H1 (cell line): ENCODE measurements at regions not wholly inside any gene's neighbourhood (a gene's known extent, or its start where the extent isn't known, plus 50 kb on each side); places are given as distances from the start of the nearest gene placed in this dataset.

ENCODE experiments used
- CTCF ChIA-PET: fragments of 300-600 bp; sonication (Branson Sonifier 250); formaldehyde crosslinking; loops from one replicate; lab custom pipeline; 2021; ENCODE audit not compliant: partially characterized antibody; lab: Charles Lee
- POLR2A ChIA-PET: fragments of 300-600 bp; sonication (Branson Sonifier 250); formaldehyde crosslinking; loops from one replicate; lab custom pipeline; 2021; ENCODE audit warnings: inconsistent platforms; ENCODE audit not compliant: partially characterized antibody; lab: Charles Lee
- DNase-seq, 2 experiments: peaks; one replicate each; pipeline versions ENCODE4 v3.0.0 to v3.0.0-alpha.2; 2010 to 2022; ENCODE audit warnings: low spot score in 2 of 2, low read depth in 1 of 2, mixed read lengths in 1 of 2
- FAIRE-seq: peaks from 2 replicates; lab custom pipeline; 2011; peaks lifted over from hg19 to GRCh38; lab: Jason Lieb, UNC
- H2AFZ ChIP-seq: 2 replicates; pipeline ENCODE4 v1.8.1; 2012; ENCODE audit warnings: low read length, inconsistent platforms
- H2AK5ac ChIP-seq: 2 replicates; pipeline ENCODE4 v1.6.1; 2013; ENCODE audit warnings: low read depth, low read length
- H2BK120ac ChIP-seq: replicated peaks from 2 replicates; pipeline ENCODE3; 2013; ENCODE audit warnings: low read depth, low read length, inconsistent platforms
- H2BK12ac ChIP-seq: 2 replicates; pipeline ENCODE4 v1.6.1; 2013; ENCODE audit warnings: low read depth, low read length
- H2BK15ac ChIP-seq: 2 replicates; pipeline ENCODE4 v1.6.1; 2013; ENCODE audit warnings: low read length
- H2BK20ac ChIP-seq: 2 replicates; pipeline ENCODE4 v1.6.1; 2013; ENCODE audit warnings: low read length
- H2BK5ac ChIP-seq: 2 replicates; pipeline ENCODE4 v1.6.1; 2013; ENCODE audit warnings: low read depth, low read length
- H3K14ac ChIP-seq: 2 replicates; pipeline ENCODE4 v1.6.1; 2013; ENCODE audit warnings: inconsistent platforms; ENCODE audit not compliant: insufficient read length
- H3K18ac ChIP-seq: 2 replicates; pipeline ENCODE4 v1.6.1; 2013; ENCODE audit warnings: low read length; ENCODE audit errors: extremely low read depth
- H3K23ac ChIP-seq: 2 replicates; pipeline ENCODE4 v1.6.1; 2013; ENCODE audit warnings: inconsistent platforms; ENCODE audit not compliant: insufficient read length
- H3K23me2 ChIP-seq: 2 replicates; pipeline ENCODE4 v1.6.1; 2013; ENCODE audit warnings: low read depth, low read length
- H3K27ac ChIP-seq: 2 replicates; pipeline ENCODE4 v1.6.1; 2011; ENCODE audit warnings: low read depth, low read length, inconsistent platforms
- H3K27me3 ChIP-seq, 4 experiments: replicated peaks in 1 of 4; 1 replicate in 1 of 4; 2 replicates in 3 of 4; pipeline versions ENCODE4 v1.6.1 to v1.8.1; 2011 to 2013; ENCODE audit warnings: low read length in 3 of 4, mild to moderate bottlenecking in 3 of 4, inconsistent platforms in 2 of 4, mixed read lengths in 2 of 4, moderate library complexity in 1 of 4; ENCODE audit not compliant: control insufficient read depth in 3 of 4, insufficient read depth in 3 of 4; ENCODE audit errors: extremely low read depth in 1 of 4
- H3K36me3 ChIP-seq, 4 experiments: 2 replicates each; pipeline versions ENCODE4 v1.6.1 to v1.8.1; 2011 to 2013; ENCODE audit warnings: mild to moderate bottlenecking in 4 of 4, low read length in 3 of 4, moderate library complexity in 2 of 4, control low read depth in 1 of 4, inconsistent platforms in 1 of 4; ENCODE audit not compliant: insufficient read depth in 4 of 4, control insufficient read depth in 2 of 4
- H3K4ac ChIP-seq: replicated peaks from 2 replicates; pipeline ENCODE3; 2013; ENCODE audit warnings: low read length, low read depth, mixed read lengths, inconsistent platforms; ENCODE audit not compliant: insufficient read length
- H3K4me1 ChIP-seq, 4 experiments: replicated peaks in 1 of 4; 1 replicate in 1 of 4; 2 replicates in 3 of 4; pipeline versions ENCODE4 v1.6.1 to v1.8.1; 2011 to 2013; ENCODE audit warnings: low read length in 3 of 4, inconsistent platforms in 2 of 4, mixed read lengths in 1 of 4; ENCODE audit not compliant: insufficient read depth in 4 of 4, control insufficient read depth in 3 of 4
- H3K4me2 ChIP-seq, 2 experiments: 2 replicates each; pipeline versions ENCODE4 v1.6.1 to v1.8.1; 2011 to 2013; ENCODE audit warnings: low read depth in 2 of 2, low read length in 2 of 2, control low read depth in 1 of 2, inconsistent platforms in 1 of 2, mild to moderate bottlenecking in 1 of 2; ENCODE audit not compliant: insufficient read depth in 1 of 2
- H3K4me3 ChIP-seq, 4 experiments: fragments of 200-600, 300-600 bp in 1 of 4; sonication (generic), shearing (Covaris generic), sonication (Bioruptor Twin) in 1 of 4; 2 replicates each; pipeline versions ENCODE4 v1.5.1 to v1.8.1; 2011 to 2016; ENCODE audit warnings: low read length in 4 of 4, low read depth in 3 of 4, control low read depth in 2 of 4, inconsistent platforms in 2 of 4, mild to moderate bottlenecking in 2 of 4, mixed read lengths in 1 of 4, moderate library complexity in 1 of 4; ENCODE audit not compliant: insufficient read depth in 2 of 4; ENCODE audit errors: extremely low read depth in 1 of 4
- H3K56ac ChIP-seq: replicated peaks from 2 replicates; pipeline ENCODE3; 2013; ENCODE audit warnings: low read depth, mild to moderate bottlenecking, mixed read lengths, low read length, inconsistent platforms; ENCODE audit not compliant: insufficient read length
- H3K79me1 ChIP-seq: 2 replicates; pipeline ENCODE4 v1.6.1; 2013; ENCODE audit warnings: low read depth, low read length, control low read depth
- H3K79me2 ChIP-seq, 2 experiments: 2 replicates each; pipeline versions ENCODE4 v1.6.1 to v1.8.1; 2012 to 2013; ENCODE audit warnings: low read length in 2 of 2, mild to moderate bottlenecking in 2 of 2, inconsistent platforms in 1 of 2; ENCODE audit not compliant: insufficient read depth in 2 of 2, control insufficient read depth in 1 of 2
- H3K9ac ChIP-seq, 4 experiments: replicated peaks in 1 of 4; 1 replicate in 1 of 4; 2 replicates in 3 of 4; pipeline versions ENCODE4 v1.6.1 to v1.8.1; 2011 to 2013; ENCODE audit warnings: low read depth in 3 of 4, low read length in 3 of 4, control low read depth in 2 of 4, mild to moderate bottlenecking in 2 of 4, moderate library complexity in 2 of 4, inconsistent platforms in 1 of 4; ENCODE audit errors: extremely low read depth in 1 of 4
- H3K9me3 ChIP-seq, 2 experiments: 2 replicates each; pipeline versions ENCODE4 v1.6.1 to v1.8.1; 2012 to 2013; ENCODE audit warnings: mild to moderate bottlenecking in 2 of 2, moderate library complexity in 2 of 2, control low read depth in 1 of 2, inconsistent platforms in 1 of 2, low read depth in 1 of 2, low read length in 1 of 2, mixed read lengths in 1 of 2; ENCODE audit not compliant: insufficient read depth in 2 of 2
- H4K20me1 ChIP-seq, 2 experiments: replicated peaks in 1 of 2; 2 replicates each; pipeline versions ENCODE3 to v1.8.1; 2011 to 2013; ENCODE audit warnings: inconsistent platforms in 2 of 2, low read length in 2 of 2, mild to moderate bottlenecking in 1 of 2; ENCODE audit not compliant: insufficient read depth in 2 of 2, control insufficient read depth in 1 of 2
- H4K5ac ChIP-seq: 2 replicates; pipeline ENCODE4 v1.6.1; 2013; ENCODE audit warnings: low read length, low read depth, mixed read lengths, inconsistent platforms; ENCODE audit not compliant: insufficient read length
- H4K8ac ChIP-seq: 2 replicates; pipeline ENCODE4 v1.8.0; 2013; ENCODE audit warnings: mild to moderate bottlenecking, moderate library complexity, low read length, inconsistent platforms; ENCODE audit not compliant: insufficient read depth; ENCODE audit errors: extremely low read depth
- H4K91ac ChIP-seq: replicated peaks from 2 replicates; pipeline ENCODE3; 2013; ENCODE audit warnings: low read length, mixed read lengths, inconsistent platforms; ENCODE audit not compliant: insufficient read length
- ASH2L ChIP-seq: fragments of 200-600, 300-600 bp; sonication (generic); IDR thresholded peaks from one replicate; pipeline ENCODE4 v1.7.1; 2017; ENCODE audit warnings: low read length
- BCL11A ChIP-seq, 2 experiments: IDR thresholded peaks; one replicate each; pipeline ENCODE4 v1.6.1; 2011; ENCODE audit warnings: low read depth in 2 of 2, low read length in 2 of 2, mild to moderate bottlenecking in 2 of 2
- CEBPB ChIP-seq: IDR thresholded peaks from 2 replicates; pipeline ENCODE4 v1.6.1; 2012; ENCODE audit warnings: low read depth, low read length
- EZH2 ChIP-seq: fragments of 200-600 bp; sonication (generic); IDR thresholded peaks from 2 replicates; pipeline ENCODE4 v1.7.1; 2012; ENCODE audit warnings: low read depth, mild to moderate bottlenecking, moderate library complexity, low read length, inconsistent platforms; ENCODE audit not compliant: severe bottlenecking
- GABPA ChIP-seq: IDR thresholded peaks from 2 replicates; pipeline ENCODE4 v1.6.1; 2011; ENCODE audit warnings: mild to moderate bottlenecking, low read length, moderate library complexity, borderline replicate concordance; ENCODE audit not compliant: insufficient read depth
- JUND ChIP-seq: IDR thresholded peaks from 2 replicates; pipeline ENCODE4 v1.6.1; 2011; ENCODE audit warnings: mild to moderate bottlenecking, improper control_type of control experiment, low read length
- KDM4A ChIP-seq: IDR thresholded peaks from one replicate; pipeline ENCODE4 v1.7.1; 2012; ENCODE audit warnings: low read depth, mild to moderate bottlenecking, moderate library complexity, low read length, inconsistent platforms; ENCODE audit not compliant: severe bottlenecking
- POLR2A ChIP-seq, 2 experiments: IDR thresholded peaks; 1 replicate in 1 of 2; 2 replicates in 1 of 2; pipeline ENCODE4 v1.6.1; 2011; ENCODE audit warnings: low read depth in 2 of 2, low read length in 2 of 2, mild to moderate bottlenecking in 2 of 2; ENCODE audit errors: control extremely low read depth in 1 of 2
- RNF2 ChIP-seq: fragments of 200-900, 300-1000 bp; sonication (generic); IDR thresholded peaks from 2 replicates; pipeline ENCODE4 v1.7.1; 2016; ENCODE audit warnings: borderline replicate concordance, low read depth, mild to moderate bottlenecking, antibody characterized with exemption, low read length; ENCODE audit not compliant: poor library complexity, severe bottlenecking; ENCODE audit errors: missing control alignments
- SAP30 ChIP-seq: fragments of 300-600 bp; sonication (generic); IDR thresholded peaks from 2 replicates; pipeline ENCODE4 v1.7.1; 2012; ENCODE audit warnings: low read length, moderate library complexity, mild to moderate bottlenecking, inconsistent platforms; ENCODE audit not compliant: insufficient read depth, insufficient replicate concordance
- SIN3A ChIP-seq, 2 experiments: IDR thresholded peaks in 1 of 2; conservative IDR thresholded peaks in 1 of 2; 2 replicates each; pipeline ENCODE4 v1.6.1; 2011 to 2012; ENCODE audit warnings: low read length in 2 of 2, improper control_type of control experiment in 1 of 2, low read depth in 1 of 2, mild to moderate bottlenecking in 1 of 2
- SP2 ChIP-seq: IDR thresholded peaks from 2 replicates; pipeline ENCODE4 v1.6.1; 2012; ENCODE audit warnings: mild to moderate bottlenecking, low read length, inconsistent platforms
- TAF7 ChIP-seq: optimal IDR thresholded peaks from 2 replicates; pipeline ENCODE3; 2011; ENCODE audit warnings: low read depth, mild to moderate bottlenecking, inconsistent platforms, low read length, moderate library complexity, borderline replicate concordance
- WGBS, 2 experiments: shearing (Covaris generic) in 1 of 2; methylation state at CpG; one replicate each; pipeline versions ENCODE4 v1.1.6 to v1.1.7; 2013 to 2015; ENCODE audit warnings: low lambda C conversion rate in 2 of 2, mixed read lengths in 2 of 2, inconsistent platforms in 1 of 2, low coverage in 1 of 2, missing lambda C conversion rate in 1 of 2; ENCODE audit not compliant: insufficient replicate concordance in 2 of 2, insufficient coverage in 1 of 2, insufficient read length in 1 of 2; ENCODE audit errors: extremely low coverage in 1 of 2, missing lambda C conversion rate in 1 of 2; 5-methylcytosine and 5-hydroxymethylcytosine counted together

- Histone ChIP-seq H4K20me1 (no peaks in the 10 kb centered on the region), H2AK5ac (no peak overlapping the region), H3K4me3 (no peak overlapping the region), H3K14ac (no peak overlapping the region), H2BK120ac (no peak overlapping the region), H4K91ac (no peak overlapping the region), H3K18ac (no peak overlapping the region), H3K9ac (no peak overlapping the region), H3K27ac (no peak overlapping the region), H3K4me2 (no peak overlapping the region), H4K8ac (no peak overlapping the region), H3K4me1 (no peaks in the 10 kb centered on the region), H3K56ac (no peak overlapping the region), H3K9me3 (no peaks in the 10 kb centered on the region), H4K5ac (no peak overlapping the region), H3K23ac (no peak overlapping the region), H3K79me1 (no peaks in the 10 kb centered on the region), H2AFZ (no peak overlapping the region), H2BK15ac (no peak overlapping the region), H3K4ac (no peak overlapping the region), H3K23me2 (peaks cover 2% of the 10 kb centered on the region; the same call in 1 of the 2 replicates), H2BK12ac (no peak overlapping the region), H3K36me3 (no peaks in the 10 kb centered on the region), H3K27me3 (no peaks in the 10 kb centered on the region), H3K79me2 (no peaks in the 10 kb centered on the region), H2BK5ac (no peak overlapping the region), H2BK20ac (no peak overlapping the region)
- 92% methylated on average over 5 of the region's 5 CpGs; no CpG with 5 or more reads in 1 of the 2 experiments for WGBS, 2 experiments
- FAIRE-seq (no peak), DNase-seq (no peak)
- ChIA-PET CTCF (no interaction called here), POLR2A (no interaction called here)
- no peak for TF ChIP-seq SAP30
- TF ChIP-seq CEBPB = no peak
- TF ChIP-seq BCL11A (IDR thresholded peaks at IDR 0.05; ENCODE audit: low read depth in 2 of 2, low read length in 2 of 2) = no peak
- no peak for TF ChIP-seq RNF2
- no peak for TF ChIP-seq POLR2A (IDR thresholded peaks at IDR 0.05; ENCODE audit: control extremely low read depth in 1 of 2, low read depth in 2 of 2, low read length in 2 of 2)
- TF ChIP-seq EZH2 = no peak
- TF ChIP-seq SP2 = no peak
- TF ChIP-seq SIN3A (conservative IDR thresholded peaks at IDR 0.05 in 1 of 2, IDR thresholded peaks at IDR 0.05 in 1 of 2; ENCODE audit: low read depth in 1 of 2, low read length in 2 of 2) = no peak
- TF ChIP-seq TAF7 = no peak
- no peak for TF ChIP-seq JUND
- no peak for TF ChIP-seq KDM4A
- TF ChIP-seq ASH2L = no peak
- TF ChIP-seq GABPA = no peak
Measured at GRCh38 chr4:19575924-19576323, 675.8 kb upstream of the SLIT2 start.
